H1 (cell line): ENCODE measurements at regions not wholly inside any gene's neighbourhood (a gene's known extent, or its start where the extent isn't known, plus 50 kb on each side); places are given as distances from the start of the nearest gene placed in this dataset.

Experiments
- CTCF ChIA-PET: fragments of 300-600 bp; sonication (Branson Sonifier 250); formaldehyde crosslinking; loops from one replicate; lab custom pipeline; 2021; ENCODE audit not compliant: partially characterized antibody; lab: Charles Lee
- POLR2A ChIA-PET: fragments of 300-600 bp; sonication (Branson Sonifier 250); formaldehyde crosslinking; loops from one replicate; lab custom pipeline; 2021; ENCODE audit warnings: inconsistent platforms; ENCODE audit not compliant: partially characterized antibody; lab: Charles Lee
- DNase-seq, 2 experiments: peaks; one replicate each; pipeline versions ENCODE4 v3.0.0 to v3.0.0-alpha.2; 2010 to 2022; ENCODE audit warnings: low spot score in 2 of 2, low read depth in 1 of 2, mixed read lengths in 1 of 2
- FAIRE-seq: peaks from 2 replicates; lab custom pipeline; 2011; peaks lifted over from hg19 to GRCh38; lab: Jason Lieb, UNC
- H2AFZ ChIP-seq: 2 replicates; pipeline ENCODE4 v1.8.1; 2012; ENCODE audit warnings: low read length, inconsistent platforms
- H2AK5ac ChIP-seq: 2 replicates; pipeline ENCODE4 v1.6.1; 2013; ENCODE audit warnings: low read depth, low read length
- H2BK120ac ChIP-seq: replicated peaks from 2 replicates; pipeline ENCODE3; 2013; ENCODE audit warnings: low read depth, low read length, inconsistent platforms
- H2BK12ac ChIP-seq: 2 replicates; pipeline ENCODE4 v1.6.1; 2013; ENCODE audit warnings: low read depth, low read length
- H2BK15ac ChIP-seq: 2 replicates; pipeline ENCODE4 v1.6.1; 2013; ENCODE audit warnings: low read length
- H2BK20ac ChIP-seq: 2 replicates; pipeline ENCODE4 v1.6.1; 2013; ENCODE audit warnings: low read length
- H2BK5ac ChIP-seq: 2 replicates; pipeline ENCODE4 v1.6.1; 2013; ENCODE audit warnings: low read depth, low read length
- H3K14ac ChIP-seq: 2 replicates; pipeline ENCODE4 v1.6.1; 2013; ENCODE audit warnings: inconsistent platforms; ENCODE audit not compliant: insufficient read length
- H3K18ac ChIP-seq: 2 replicates; pipeline ENCODE4 v1.6.1; 2013; ENCODE audit warnings: low read length; ENCODE audit errors: extremely low read depth
- H3K23ac ChIP-seq: 2 replicates; pipeline ENCODE4 v1.6.1; 2013; ENCODE audit warnings: inconsistent platforms; ENCODE audit not compliant: insufficient read length
- H3K23me2 ChIP-seq: 2 replicates; pipeline ENCODE4 v1.6.1; 2013; ENCODE audit warnings: low read depth, low read length
- H3K27ac ChIP-seq: 2 replicates; pipeline ENCODE4 v1.6.1; 2011; ENCODE audit warnings: low read depth, low read length, inconsistent platforms
- H3K27me3 ChIP-seq, 4 experiments: replicated peaks in 1 of 4; 1 replicate in 1 of 4; 2 replicates in 3 of 4; pipeline versions ENCODE4 v1.6.1 to v1.8.1; 2011 to 2013; ENCODE audit warnings: low read length in 3 of 4, mild to moderate bottlenecking in 3 of 4, inconsistent platforms in 2 of 4, mixed read lengths in 2 of 4, moderate library complexity in 1 of 4; ENCODE audit not compliant: control insufficient read depth in 3 of 4, insufficient read depth in 3 of 4; ENCODE audit errors: extremely low read depth in 1 of 4
- H3K36me3 ChIP-seq, 4 experiments: 2 replicates each; pipeline versions ENCODE4 v1.6.1 to v1.8.1; 2011 to 2013; ENCODE audit warnings: mild to moderate bottlenecking in 4 of 4, low read length in 3 of 4, moderate library complexity in 2 of 4, control low read depth in 1 of 4, inconsistent platforms in 1 of 4; ENCODE audit not compliant: insufficient read depth in 4 of 4, control insufficient read depth in 2 of 4
- H3K4ac ChIP-seq: replicated peaks from 2 replicates; pipeline ENCODE3; 2013; ENCODE audit warnings: low read length, low read depth, mixed read lengths, inconsistent platforms; ENCODE audit not compliant: insufficient read length
- H3K4me1 ChIP-seq, 4 experiments: replicated peaks in 1 of 4; 1 replicate in 1 of 4; 2 replicates in 3 of 4; pipeline versions ENCODE4 v1.6.1 to v1.8.1; 2011 to 2013; ENCODE audit warnings: low read length in 3 of 4, inconsistent platforms in 2 of 4, mixed read lengths in 1 of 4; ENCODE audit not compliant: insufficient read depth in 4 of 4, control insufficient read depth in 3 of 4
- H3K4me2 ChIP-seq, 2 experiments: 2 replicates each; pipeline versions ENCODE4 v1.6.1 to v1.8.1; 2011 to 2013; ENCODE audit warnings: low read depth in 2 of 2, low read length in 2 of 2, control low read depth in 1 of 2, inconsistent platforms in 1 of 2, mild to moderate bottlenecking in 1 of 2; ENCODE audit not compliant: insufficient read depth in 1 of 2
- H3K4me3 ChIP-seq, 4 experiments: fragments of 200-600, 300-600 bp in 1 of 4; sonication (generic), shearing (Covaris generic), sonication (Bioruptor Twin) in 1 of 4; 2 replicates each; pipeline versions ENCODE4 v1.5.1 to v1.8.1; 2011 to 2016; ENCODE audit warnings: low read length in 4 of 4, low read depth in 3 of 4, control low read depth in 2 of 4, inconsistent platforms in 2 of 4, mild to moderate bottlenecking in 2 of 4, mixed read lengths in 1 of 4, moderate library complexity in 1 of 4; ENCODE audit not compliant: insufficient read depth in 2 of 4; ENCODE audit errors: extremely low read depth in 1 of 4
- H3K56ac ChIP-seq: replicated peaks from 2 replicates; pipeline ENCODE3; 2013; ENCODE audit warnings: low read depth, mild to moderate bottlenecking, mixed read lengths, low read length, inconsistent platforms; ENCODE audit not compliant: insufficient read length
- H3K79me1 ChIP-seq: 2 replicates; pipeline ENCODE4 v1.6.1; 2013; ENCODE audit warnings: low read depth, low read length, control low read depth
- H3K79me2 ChIP-seq, 2 experiments: 2 replicates each; pipeline versions ENCODE4 v1.6.1 to v1.8.1; 2012 to 2013; ENCODE audit warnings: low read length in 2 of 2, mild to moderate bottlenecking in 2 of 2, inconsistent platforms in 1 of 2; ENCODE audit not compliant: insufficient read depth in 2 of 2, control insufficient read depth in 1 of 2
- H3K9ac ChIP-seq, 4 experiments: replicated peaks in 1 of 4; 1 replicate in 1 of 4; 2 replicates in 3 of 4; pipeline versions ENCODE4 v1.6.1 to v1.8.1; 2011 to 2013; ENCODE audit warnings: low read depth in 3 of 4, low read length in 3 of 4, control low read depth in 2 of 4, mild to moderate bottlenecking in 2 of 4, moderate library complexity in 2 of 4, inconsistent platforms in 1 of 4; ENCODE audit errors: extremely low read depth in 1 of 4
- H3K9me3 ChIP-seq, 2 experiments: 2 replicates each; pipeline versions ENCODE4 v1.6.1 to v1.8.1; 2012 to 2013; ENCODE audit warnings: mild to moderate bottlenecking in 2 of 2, moderate library complexity in 2 of 2, control low read depth in 1 of 2, inconsistent platforms in 1 of 2, low read depth in 1 of 2, low read length in 1 of 2, mixed read lengths in 1 of 2; ENCODE audit not compliant: insufficient read depth in 2 of 2
- H4K20me1 ChIP-seq, 2 experiments: replicated peaks in 1 of 2; 2 replicates each; pipeline versions ENCODE3 to v1.8.1; 2011 to 2013; ENCODE audit warnings: inconsistent platforms in 2 of 2, low read length in 2 of 2, mild to moderate bottlenecking in 1 of 2; ENCODE audit not compliant: insufficient read depth in 2 of 2, control insufficient read depth in 1 of 2
- H4K5ac ChIP-seq: 2 replicates; pipeline ENCODE4 v1.6.1; 2013; ENCODE audit warnings: low read length, low read depth, mixed read lengths, inconsistent platforms; ENCODE audit not compliant: insufficient read length
- H4K8ac ChIP-seq: 2 replicates; pipeline ENCODE4 v1.8.0; 2013; ENCODE audit warnings: mild to moderate bottlenecking, moderate library complexity, low read length, inconsistent platforms; ENCODE audit not compliant: insufficient read depth; ENCODE audit errors: extremely low read depth
- H4K91ac ChIP-seq: replicated peaks from 2 replicates; pipeline ENCODE3; 2013; ENCODE audit warnings: low read length, mixed read lengths, inconsistent platforms; ENCODE audit not compliant: insufficient read length
- BCL11A ChIP-seq, 2 experiments: IDR thresholded peaks; one replicate each; pipeline ENCODE4 v1.6.1; 2011; ENCODE audit warnings: low read depth in 2 of 2, low read length in 2 of 2, mild to moderate bottlenecking in 2 of 2
- CTCF ChIP-seq, 3 experiments: IDR thresholded peaks; 1 replicate in 2 of 3; 2 replicates in 1 of 3; pipeline versions ENCODE4 v1.5.1 to v1.6.1; 2011; ENCODE audit warnings: low read length in 3 of 3, mild to moderate bottlenecking in 3 of 3, inconsistent platforms in 2 of 3, low read depth in 1 of 3, moderate library complexity in 1 of 3; ENCODE audit not compliant: insufficient read depth in 1 of 3; ENCODE audit errors: control extremely low read depth in 1 of 3
- HDAC6 ChIP-seq: IDR thresholded peaks from one replicate; pipeline ENCODE4 v1.7.1; 2012; ENCODE audit warnings: low read depth, mild to moderate bottlenecking, inconsistent platforms, low read length, moderate library complexity
- KDM1A ChIP-seq: fragments of 200-600, 300-600 bp; sonication (generic); IDR thresholded peaks from 2 replicates; pipeline ENCODE4 v1.7.1; 2016; ENCODE audit warnings: mild to moderate bottlenecking, low read length, borderline replicate concordance
- SAP30 ChIP-seq: fragments of 300-600 bp; sonication (generic); IDR thresholded peaks from 2 replicates; pipeline ENCODE4 v1.7.1; 2012; ENCODE audit warnings: low read length, moderate library complexity, mild to moderate bottlenecking, inconsistent platforms; ENCODE audit not compliant: insufficient read depth, insufficient replicate concordance
- SP2 ChIP-seq: IDR thresholded peaks from 2 replicates; pipeline ENCODE4 v1.6.1; 2012; ENCODE audit warnings: mild to moderate bottlenecking, low read length, inconsistent platforms
- SRF ChIP-seq: IDR thresholded peaks from 2 replicates; pipeline ENCODE4 v1.6.1; 2011; ENCODE audit warnings: mild to moderate bottlenecking, low read depth, low read length, moderate library complexity
- SUZ12 ChIP-seq: fragments of 200-600 bp; sonication (generic); IDR thresholded peaks from 2 replicates; pipeline ENCODE4 v1.6.1; 2012; ENCODE audit warnings: mild to moderate bottlenecking, inconsistent platforms, low read length, moderate library complexity, mixed read lengths
- TBP ChIP-seq: IDR thresholded peaks from 2 replicates; pipeline ENCODE4 v1.6.1; 2011; ENCODE audit warnings: low read depth, low read length, improper control_type of control experiment
- whole genome bisulfite sequencing, 2 experiments: shearing (Covaris generic) in 1 of 2; methylation state at CpG; one replicate each; pipeline versions ENCODE4 v1.1.6 to v1.1.7; 2013 to 2015; ENCODE audit warnings: low lambda C conversion rate in 2 of 2, mixed read lengths in 2 of 2, inconsistent platforms in 1 of 2, low coverage in 1 of 2, missing lambda C conversion rate in 1 of 2; ENCODE audit not compliant: insufficient replicate concordance in 2 of 2, insufficient coverage in 1 of 2, insufficient read length in 1 of 2; ENCODE audit errors: extremely low coverage in 1 of 2, missing lambda C conversion rate in 1 of 2; 5-methylcytosine and 5-hydroxymethylcytosine counted together

- H4K5ac ChIP-seq, result no peak overlapping the region
- CTCF ChIA-PET, result interaction anchor here (1.5 kb wide), 1 partner anchor 49 kb away, joined by 4 read pairs; no protein-coding TSS in a partner anchor
- FAIRE-seq, result no peak
Measured at GRCh38 chr10:8129438-8129837, 75.0 kb downstream of the GATA3 start.

More at GRCh38 chr10:8129438-8129837, 75.0 kb downstream of the GATA3 start:
- H3K27me3 ChIP-seq, result no peaks in the 10 kb centered on the region
- no peak overlapping the region for H2BK5ac ChIP-seq
- no peak overlapping the region for H2BK120ac ChIP-seq
- no peak overlapping the region for H3K4ac ChIP-seq
- H3K9ac ChIP-seq, result no peak overlapping the region
- no peak overlapping the region for H2BK12ac ChIP-seq
- no peak overlapping the region for H3K23ac ChIP-seq
- no peak overlapping the region for H2BK15ac ChIP-seq
- no peak overlapping the region for H3K14ac ChIP-seq
- H3K23me2 ChIP-seq, result no peaks in the 10 kb centered on the region
- WGBS, 2 experiments, result 89% methylated on average over 2 of the region's 2 CpGs; no CpG with 5 or more reads in 1 of the 2 experiments
- H3K27ac ChIP-seq, result no peak overlapping the region
- H3K79me1 ChIP-seq, result no peaks in the 10 kb centered on the region
- no peak overlapping the region for H4K8ac ChIP-seq
- no peak overlapping the region for H3K18ac ChIP-seq
- H3K36me3 ChIP-seq, result no peaks in the 10 kb centered on the region
- no peak overlapping the region for H2BK20ac ChIP-seq
- POLR2A ChIA-PET, result no interaction called here
- TF ChIP-seq SUZ12, result no peak
- no peak for TF ChIP-seq SAP30
- TF ChIP-seq BCL11A (IDR thresholded peaks at IDR 0.05; ENCODE audit: low read depth in 2 of 2, low read length in 2 of 2), result no peak
- no peak for TF ChIP-seq CTCF (IDR thresholded peaks at IDR 0.05; ENCODE audit: control extremely low read depth in 1 of 3, insufficient read depth in 1 of 3, low read depth in 1 of 3, low read length in 3 of 3)
- no peak for TF ChIP-seq TBP
- no peak for TF ChIP-seq HDAC6
- no peak for TF ChIP-seq KDM1A
- no peak for TF ChIP-seq SP2
- no peak for TF ChIP-seq SRF
- H3K4me2 ChIP-seq, result no peak overlapping the region
- no peak overlapping the region for H3K56ac ChIP-seq
- H2AFZ ChIP-seq, result no peak overlapping the region
- no peak overlapping the region for H2AK5ac ChIP-seq
- H4K91ac ChIP-seq, result no peak overlapping the region
- H3K4me3 ChIP-seq, result no peak overlapping the region
- H3K4me1 ChIP-seq, result no peaks in the 10 kb centered on the region
- DNase-seq, result no peak
- H4K20me1 ChIP-seq, result no peaks in the 10 kb centered on the region
- H3K9me3 ChIP-seq, result no peaks in the 10 kb centered on the region
- H3K79me2 ChIP-seq, result no peaks in the 10 kb centered on the region
